Left lung (tissue), 4 donors: ENCODE measurements at regions not wholly inside any gene's neighbourhood (a gene's known extent, or its start where the extent isn't known, plus 50 kb on each side); places are given as distances from the start of the nearest gene placed in this dataset.

Experiments
- ATAC-seq: fragments of 200-7000 bp; cut with Tn5 transposase; one replicate; pipeline ENCODE4 v1.9.1; 2020; ENCODE audit warnings: moderate library complexity
- DNase-seq, 4 donors: peaks; one replicate each; pipeline ENCODE4 v3.0.0-alpha.2; 2013 to 2020
- H3K27ac ChIP-seq, 2 donors: fragments of 200-600 bp; sonication (generic) in 1 of 2; one replicate each; pipeline versions ENCODE4 v1.5.0 to v1.8.0; 2020 to 2021
- H3K27me3 ChIP-seq, 2 donors: fragments of 200-600 bp; sonication (generic) in 1 of 2; one replicate each; pipeline versions ENCODE4 v1.5.0 to v1.8.0; 2020 to 2021
- H3K36me3 ChIP-seq, 2 donors: fragments of 200-600 bp; sonication (generic) in 1 of 2; one replicate each; pipeline versions ENCODE4 v1.5.0 to v1.8.0; 2020 to 2021
- H3K4me1 ChIP-seq, 2 donors: fragments of 200-600 bp; one replicate each; pipeline ENCODE4 v1.8.0; 2021
- H3K4me3 ChIP-seq, 2 donors: fragments of 200-600 bp; sonication (generic) in 1 of 2; one replicate each; pipeline versions ENCODE4 v1.5.0 to v1.8.0; 2020 to 2021; ENCODE audit warnings: mild to moderate bottlenecking in 1 of 2
- H3K9me3 ChIP-seq, 2 donors: fragments of 200-600 bp; sonication (generic) in 1 of 2; one replicate each; pipeline versions ENCODE4 v1.5.0 to v1.8.0; 2020 to 2021
- CTCF ChIP-seq, 2 donors: fragments of 200-600 bp; sonication (generic) in 1 of 2; IDR thresholded peaks; one replicate each; pipeline versions ENCODE4 v1.5.0 to v1.8.0; 2021; ENCODE audit warnings: antibody characterized with exemption in 2 of 2
- intact Hi-C, 2 donors: fragments of 100-400 bp; cut with DNase I; formaldehyde crosslinking; loops; one replicate each; pipeline versions ENCODE4 v1.11.2 to v1.14.2; 2022
- donor health status: DM: no; HTN: yes; CAD: no.
- donor health status: DM: no; HTN: no; CAD: no.

DNA sequence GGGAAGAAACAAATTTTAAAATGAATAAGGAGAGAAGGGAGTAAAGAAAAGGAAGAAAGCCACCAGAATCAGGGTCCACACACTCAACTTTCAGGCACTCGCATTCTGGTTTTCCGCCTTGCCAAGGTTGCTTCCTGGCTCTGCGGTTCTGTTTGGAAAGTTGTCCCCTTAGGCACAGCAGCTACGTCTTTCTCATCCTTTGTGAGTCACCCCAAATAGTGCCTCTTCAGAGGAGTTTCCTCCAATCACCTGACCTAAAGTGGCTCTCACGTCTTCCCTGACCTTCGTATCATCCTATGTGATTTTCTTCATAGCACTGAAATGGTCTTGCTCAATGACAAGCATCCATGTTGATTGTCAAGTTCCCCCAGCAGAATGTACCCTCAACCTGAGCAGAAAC is 99.5 kb upstream of the TMCC3 start:
- intact Hi-C loops = no loop called here
- Histone ChIP-seq H3K4me1 (no peaks in the 10 kb centered on the region), H3K27me3 (no peaks in the 10 kb centered on the region), H3K27ac (no peak overlapping the region), H3K9me3 (no peaks in the 10 kb centered on the region), H3K36me3 (no peaks in the 10 kb centered on the region), H3K4me3 (no peak overlapping the region)
- TF ChIP-seq CTCF (IDR thresholded peaks at IDR 0.05) = no peak
- ATAC-seq (no peak), DNase-seq (no peak)

- H3K36me3 ChIP-seq = no peaks in the 10 kb centered on the region
- H3K4me1 ChIP-seq = no peaks in the 10 kb centered on the region
- TF ChIP-seq CTCF (IDR thresholded peaks at IDR 0.05) = no peak
- intact Hi-C loops = no loop called here
- H3K9me3 ChIP-seq = no peaks in the 10 kb centered on the region
- no peak overlapping the region for H3K27ac ChIP-seq
- no peaks in the 10 kb centered on the region for H3K27me3 ChIP-seq
- DNase-seq (peak in 1 of 4 donors; percentile 26), ATAC-seq (no peak)
- H3K4me3 ChIP-seq = no peak overlapping the region
Measured at GRCh38 chr12:94749455-94749854, 99.1 kb upstream of the TMCC3 start.

DNA sequence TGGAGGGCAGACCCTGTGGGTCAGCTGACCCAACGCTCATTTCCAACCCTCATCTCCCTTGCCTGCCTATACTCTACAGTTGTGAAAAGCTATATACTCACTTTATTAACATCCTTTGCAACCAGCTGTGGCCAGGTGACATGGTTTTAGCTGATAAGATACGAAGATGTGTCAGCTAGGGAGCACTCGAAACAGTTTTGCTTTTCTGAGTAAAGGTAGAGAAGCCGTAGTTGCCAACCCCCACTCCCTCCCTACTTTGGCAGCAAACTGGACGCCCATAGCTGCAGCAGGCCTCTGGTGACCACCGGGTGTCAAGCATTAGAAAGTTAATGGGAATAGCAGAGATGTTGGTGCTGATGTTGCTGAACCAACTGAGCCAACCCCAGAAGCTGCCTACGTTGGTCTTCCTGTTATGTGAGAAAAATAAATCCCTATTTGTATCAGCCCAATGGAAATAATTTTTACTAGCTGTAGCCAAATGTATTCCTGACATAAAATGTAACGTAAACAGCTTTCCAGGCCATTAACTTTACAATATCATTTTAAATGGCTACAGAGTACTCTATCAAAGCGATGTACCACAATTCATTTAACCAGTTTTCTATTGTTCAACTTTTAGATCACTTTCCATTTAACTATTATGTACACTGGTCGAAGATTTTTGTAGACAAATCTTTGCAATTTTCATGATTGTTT is 98.5 kb upstream of the TMCC3 start:
- TF ChIP-seq CTCF (IDR thresholded peaks at IDR 0.05) = no peak
- Histone ChIP-seq H3K27me3 (no peaks in the 10 kb centered on the region), H3K27ac (no peak overlapping the region), H3K9me3 (no peaks in the 10 kb centered on the region), H3K4me3 (no peak overlapping the region), H3K4me1 (no peaks in the 10 kb centered on the region), H3K36me3 (no peaks in the 10 kb centered on the region)
- ATAC-seq (no peak), DNase-seq (no peak)
- intact Hi-C loops = no loop called here

GRCh38 chr12:94745562-94745961 is 95.2 kb upstream of the TMCC3 start:
- no peak for DNase-seq
- intact Hi-C loops = no loop called here
- no peak for TF ChIP-seq CTCF (IDR thresholded peaks at IDR 0.05)
- H3K9me3 ChIP-seq = no peaks in the 10 kb centered on the region
- H3K27me3 ChIP-seq = no peaks in the 10 kb centered on the region
- H3K36me3 ChIP-seq = no peaks in the 10 kb centered on the region
- H3K4me3 ChIP-seq = no peak overlapping the region
- no peak overlapping the region for H3K27ac ChIP-seq
- ATAC-seq = no peak
- no peaks in the 10 kb centered on the region for H3K4me1 ChIP-seq

- DNase-seq = no peak
- no peak for ATAC-seq
- no peaks in the 10 kb centered on the region for H3K27me3 ChIP-seq
- TF ChIP-seq CTCF (IDR thresholded peaks at IDR 0.05) = no peak
- H3K9me3 ChIP-seq = no peaks in the 10 kb centered on the region
- no peak overlapping the region for H3K27ac ChIP-seq
- no peak overlapping the region for H3K4me3 ChIP-seq
- no peaks in the 10 kb centered on the region for H3K4me1 ChIP-seq
- intact Hi-C loops = no loop called here
- H3K36me3 ChIP-seq = no peaks in the 10 kb centered on the region
Measured at GRCh38 chr12:94743174-94743573, 92.8 kb upstream of the TMCC3 start.
